ENCODE measurements at regions not wholly inside any gene's neighbourhood (a gene's known extent, or its start where the extent isn't known, plus 50 kb on each side); places are given as distances from the start of the nearest gene placed in this dataset.
A peak's percentile ranks its signal among the peaks of the same experiment; 100 is the strongest.

DNA sequence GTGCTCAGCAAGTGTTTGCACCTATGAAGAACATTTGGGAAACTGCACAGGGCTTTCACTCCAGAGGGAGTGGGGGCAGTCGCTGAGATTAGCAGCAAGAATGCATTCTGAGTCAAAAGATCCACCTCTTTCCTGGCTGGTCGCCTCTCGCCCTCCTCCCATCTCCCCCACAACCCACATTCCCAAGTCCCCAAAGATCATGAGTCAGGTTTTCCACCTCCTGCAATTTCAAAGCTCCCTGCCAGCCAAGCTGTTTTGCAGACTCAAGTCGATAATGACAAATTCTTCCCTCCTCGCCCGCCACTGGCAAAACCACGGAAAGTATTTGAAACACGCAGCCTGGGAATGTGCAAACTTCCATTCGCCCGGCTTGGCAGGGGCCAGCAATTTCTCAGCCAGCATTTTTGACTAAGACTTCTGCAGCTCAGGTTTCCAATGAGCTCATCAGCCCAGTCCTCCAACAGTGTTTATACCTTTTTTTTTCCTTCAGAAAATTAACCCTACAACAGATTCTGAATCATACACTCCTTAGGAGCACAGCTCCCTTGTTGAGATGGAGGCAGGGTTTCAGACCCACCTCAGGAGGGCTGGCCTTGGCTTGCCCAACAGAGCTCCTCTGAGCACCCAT is 181.4 kb downstream of the SMAD6 start:
- intact Hi-C loops (cut with DNase I; ENCODE audit: low total_unique reads): no loop called here
- Histone ChIP-seq H3K9me3 (peaks cover 0 to 2% (median under 1%) of the 10 kb centered on the region in 8 donors), H3K27ac (peak overlapping the region in 4 of 8 donors; percentile 8 to 42 (median 18)), H3K27me3 (replicated peaks in 1 of 7) (peaks cover 0 to 10% (median 0%) of the 10 kb centered on the region in 7 donors), H3K4me3 (no peak overlapping the region), H3K36me3 (no peaks in the 10 kb centered on the region), H3K4me1 (peaks cover 0 to 13% (median 0%) of the 10 kb centered on the region in 6 donors)
- 48 to 69% (median 62%) methylated on average over 10 of the region's 10 CpGs for WGBS, 5 donors
- TF ChIP-seq POLR2A (IDR thresholded peaks at IDR 0.05) (no peak), CTCF (IDR thresholded peaks at IDR 0.05 in 8 of 11, conservative IDR thresholded peaks at IDR 0.05 in 3 of 11) (no peak), POLR2AphosphoS5 (IDR thresholded peaks at IDR 0.05) (peak in 1 of 3 donors; percentile 54)
- DNase-seq: no peak

DNA sequence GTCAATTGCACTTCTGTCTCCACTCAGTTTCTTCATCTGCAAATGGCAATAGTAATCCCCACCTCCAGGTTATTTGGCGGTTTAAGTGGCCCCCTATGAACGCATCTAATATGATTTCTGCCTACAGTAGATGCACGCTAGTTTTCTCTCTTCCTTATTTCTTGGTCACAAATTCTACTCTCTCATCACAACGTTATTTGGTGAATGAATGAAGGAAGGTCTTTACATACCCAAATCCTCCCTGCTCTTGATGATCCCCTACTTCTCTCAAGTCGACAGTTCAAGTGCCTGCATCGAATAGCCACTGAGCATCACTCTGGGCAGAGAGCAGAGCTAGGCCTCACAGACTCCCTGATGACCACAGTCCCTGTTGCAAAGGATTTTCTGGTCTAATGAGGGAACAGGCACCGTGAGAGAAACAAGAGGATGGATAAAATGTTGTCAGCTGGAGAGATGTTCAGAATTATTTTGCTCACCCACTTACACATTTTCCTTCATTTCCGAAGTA is 181.2 kb upstream of the SMAD3 start:
- no peak for DNase-seq
- Histone ChIP-seq H3K4me1 (peaks cover 0 to 11% (median 0%) of the 10 kb centered on the region in 6 donors), H3K9me3 (peaks cover 0 to 9% (median 8%) of the 10 kb centered on the region in 8 donors), H3K27me3 (replicated peaks in 1 of 7) (peaks cover 0 to 10% (median 0%) of the 10 kb centered on the region in 7 donors), H3K36me3 (no peaks in the 10 kb centered on the region), H3K4me3 (no peak overlapping the region), H3K27ac (peak overlapping the region in 2 of 8 donors; percentile 10 to 42)
- TF ChIP-seq POLR2A (IDR thresholded peaks at IDR 0.05) (no peak), POLR2AphosphoS5 (IDR thresholded peaks at IDR 0.05) (no peak), CTCF (IDR thresholded peaks at IDR 0.05 in 8 of 11, conservative IDR thresholded peaks at IDR 0.05 in 3 of 11) (no peak)
- intact Hi-C loops (cut with DNase I; ENCODE audit: low total_unique reads): no loop called here
- 74 to 91% (median 80%) methylated on average over 8 of the region's 8 CpGs for WGBS, 5 donors

DNA sequence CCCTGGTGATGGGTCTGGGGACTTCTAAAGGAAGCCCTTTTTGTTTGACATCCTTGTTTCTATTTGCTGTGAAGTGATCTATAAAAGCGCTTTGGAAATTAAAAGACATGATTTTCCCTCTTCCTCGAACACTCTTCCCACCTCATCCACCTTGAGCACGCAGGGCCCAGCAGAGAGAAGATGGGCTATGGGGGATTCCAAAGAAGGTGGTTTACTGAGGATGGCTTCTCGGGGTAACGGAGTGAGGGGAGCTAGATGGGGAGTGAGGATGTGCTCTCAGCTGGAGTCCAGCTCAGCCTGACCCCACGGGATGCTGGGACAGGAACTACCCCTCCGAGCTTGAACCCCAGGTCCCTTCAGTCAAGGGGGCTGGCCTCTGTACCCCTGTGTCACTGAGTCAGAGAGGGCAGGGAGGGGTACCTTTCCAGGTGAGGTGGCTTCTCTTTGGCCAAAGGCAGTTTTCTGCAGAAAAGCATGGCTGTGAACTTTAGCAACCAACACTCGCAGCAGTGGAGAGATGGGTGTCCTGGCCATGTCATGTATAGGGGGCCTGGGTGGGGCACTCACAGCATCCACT is 180.7 kb upstream of the SMAD3 start:
- peaks cover 0 to 11% (median 0%) of the 10 kb centered on the region in 6 donors for H3K4me1 ChIP-seq
- no peak for TF ChIP-seq POLR2A (IDR thresholded peaks at IDR 0.05)
- TF ChIP-seq POLR2AphosphoS5 (IDR thresholded peaks at IDR 0.05): no peak
- no peak for TF ChIP-seq CTCF (IDR thresholded peaks at IDR 0.05 in 8 of 11, conservative IDR thresholded peaks at IDR 0.05 in 3 of 11)
- H3K4me3 ChIP-seq: no peak overlapping the region
- 87 to 95% (median 89%) methylated on average over 8 of the region's 8 CpGs for WGBS, 5 donors
- H3K27ac ChIP-seq: no peak overlapping the region
- intact Hi-C loops (cut with DNase I; ENCODE audit: low total_unique reads): no loop called here
- H3K36me3 ChIP-seq: no peaks in the 10 kb centered on the region
- peaks cover 3 to 15% (median 13%) of the 10 kb centered on the region in 8 donors for H3K9me3 ChIP-seq
- H3K27me3 ChIP-seq (replicated peaks in 1 of 7): peaks cover 0 to 10% (median 0%) of the 10 kb centered on the region in 7 donors
- DNase-seq: no peak

GRCh38 chr15:66885281-66885915 is 180.0 kb upstream of the SMAD3 start:
- peaks cover 3 to 22% (median 18%) of the 10 kb centered on the region in 8 donors for H3K9me3 ChIP-seq
- H3K4me3 ChIP-seq: no peak overlapping the region
- no peak for DNase-seq
- H3K36me3 ChIP-seq: no peaks in the 10 kb centered on the region
- peaks cover 0 to 11% (median 0%) of the 10 kb centered on the region in 6 donors for H3K4me1 ChIP-seq
- H3K27ac ChIP-seq: no peak overlapping the region
- TF ChIP-seq POLR2A (IDR thresholded peaks at IDR 0.05) (no peak), POLR2AphosphoS5 (IDR thresholded peaks at IDR 0.05) (no peak), CTCF (IDR thresholded peaks at IDR 0.05 in 8 of 11, conservative IDR thresholded peaks at IDR 0.05 in 3 of 11) (no peak)
- peaks cover 0 to 10% (median 0%) of the 10 kb centered on the region in 7 donors for H3K27me3 ChIP-seq (replicated peaks in 1 of 7)
- whole genome bisulfite sequencing, 5 donors: 84 to 98% (median 93%) methylated on average over 5 of the region's 5 CpGs
- intact Hi-C loops (cut with DNase I; ENCODE audit: low total_unique reads): no loop called here

All from spleen (tissue), 11 donors.